Neural cell (in vitro differentiated cells): ENCODE measurements at regions not wholly inside any gene's neighbourhood (a gene's known extent, or its start where the extent isn't known, plus 50 kb on each side); places are given as distances from the start of the nearest gene placed in this dataset.

ENCODE experiments used
- POLR2AphosphoS5 ChIP-seq: IDR thresholded peaks from 2 replicates; pipeline ENCODE4 v1.6.1; 2012
- TF ChIP-seq, protein P1 (sequence below): fragments of 450-650 bp; IDR thresholded peaks from 2 replicates; pipeline ENCODE4 v1.5.1; 2014; ENCODE audit warnings: antibody characterized with exemption, mild to moderate bottlenecking, moderate library complexity; ENCODE audit not compliant: poor library complexity, severe bottlenecking

DNA sequence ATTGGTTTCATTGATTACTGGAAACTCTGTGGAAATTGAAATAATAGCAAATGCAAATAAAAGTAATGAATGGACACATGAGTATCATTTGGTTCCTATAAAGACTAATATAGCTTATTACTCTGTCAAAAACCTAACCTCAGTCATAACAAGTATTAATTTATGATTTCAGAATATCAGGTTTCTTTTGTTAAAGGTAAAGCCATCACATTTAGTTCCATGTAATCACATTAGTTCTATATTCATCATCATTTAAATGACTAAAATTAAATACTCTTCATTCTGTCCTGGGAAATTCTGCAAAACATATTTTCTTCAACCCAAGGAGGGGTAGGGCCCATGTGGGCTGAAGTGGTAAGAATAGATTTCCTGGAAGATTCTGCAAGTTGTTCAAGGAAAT, 68.2 kb upstream of the ANO3 start:
- TF ChIP-seq, protein P1, sequence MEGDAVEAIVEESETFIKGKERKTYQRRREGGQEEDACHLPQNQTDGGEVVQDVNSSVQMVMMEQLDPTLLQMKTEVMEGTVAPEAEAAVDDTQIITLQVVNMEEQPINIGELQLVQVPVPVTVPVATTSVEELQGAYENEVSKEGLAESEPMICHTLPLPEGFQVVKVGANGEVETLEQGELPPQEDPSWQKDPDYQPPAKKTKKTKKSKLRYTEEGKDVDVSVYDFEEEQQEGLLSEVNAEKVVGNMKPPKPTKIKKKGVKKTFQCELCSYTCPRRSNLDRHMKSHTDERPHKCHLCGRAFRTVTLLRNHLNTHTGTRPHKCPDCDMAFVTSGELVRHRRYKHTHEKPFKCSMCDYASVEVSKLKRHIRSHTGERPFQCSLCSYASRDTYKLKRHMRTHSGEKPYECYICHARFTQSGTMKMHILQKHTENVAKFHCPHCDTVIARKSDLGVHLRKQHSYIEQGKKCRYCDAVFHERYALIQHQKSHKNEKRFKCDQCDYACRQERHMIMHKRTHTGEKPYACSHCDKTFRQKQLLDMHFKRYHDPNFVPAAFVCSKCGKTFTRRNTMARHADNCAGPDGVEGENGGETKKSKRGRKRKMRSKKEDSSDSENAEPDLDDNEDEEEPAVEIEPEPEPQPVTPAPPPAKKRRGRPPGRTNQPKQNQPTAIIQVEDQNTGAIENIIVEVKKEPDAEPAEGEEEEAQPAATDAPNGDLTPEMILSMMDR: no peak
- TF ChIP-seq POLR2AphosphoS5: no peak
